ENCODE measurements at regions not wholly inside any gene's neighbourhood (a gene's known extent, or its start where the extent isn't known, plus 50 kb on each side); places are given as distances from the start of the nearest gene placed in this dataset.

GRCh38 chr14:94924189-94924588 lies 154.3 kb upstream of the GSC start:
- DNase-seq (ENCODE audit: low read depth), result no peak

GRCh38 chr14:94923786-94924185 lies 153.9 kb upstream of the GSC start:
- DNase-seq (ENCODE audit: low read depth), result no peak

GRCh38 chr14:94922595-94923239 lies 152.8 kb upstream of the GSC start:
- no peak for DNase-seq (ENCODE audit: low read depth)

GRCh38 chr14:94921882-94922585 lies 152.1 kb upstream of the GSC start:
- DNase-seq (ENCODE audit: low read depth), result no peak

GRCh38 chr14:94921456-94921855 lies 151.5 kb upstream of the GSC start:
- no peak for DNase-seq (ENCODE audit: low read depth)

GRCh38 chr14:94919896-94920295 lies 150.0 kb upstream of the GSC start:
- no peak for DNase-seq (ENCODE audit: low read depth)

- DNase-seq (ENCODE audit: low read depth), result peak; percentile 65
Observed at GRCh38 chr14:94918896-94919295, 149.0 kb upstream of the GSC start.

GRCh38 chr14:94917041-94917600 lies 147.2 kb upstream of the GSC start:
- DNase-seq (ENCODE audit: low read depth), result no peak

- no peak for DNase-seq (ENCODE audit: low read depth)
Observed at GRCh38 chr14:94914191-94914590, 144.3 kb upstream of the GSC start.

GRCh38 chr14:94907626-94908261 lies 137.8 kb upstream of the GSC start:
- peak; percentile 15 for DNase-seq (ENCODE audit: low read depth)

GRCh38 chr14:94906991-94907587 lies 137.2 kb upstream of the GSC start:
- DNase-seq (ENCODE audit: low read depth), result no peak

- DNase-seq (ENCODE audit: low read depth), result no peak
Observed at GRCh38 chr14:94906577-94906976, 136.7 kb upstream of the GSC start.

- peak; percentile 16 for DNase-seq (ENCODE audit: low read depth)
Observed at GRCh38 chr14:94904636-94905035, 134.7 kb upstream of the GSC start.

- DNase-seq (ENCODE audit: low read depth), result no peak
Observed at GRCh38 chr14:94903883-94904282, 134.0 kb upstream of the GSC start.

GRCh38 chr14:94903338-94903737 lies 133.4 kb upstream of the GSC start:
- no peak for DNase-seq (ENCODE audit: low read depth)

GRCh38 chr14:94897561-94897960 lies 127.6 kb upstream of the GSC start:
- no peak for DNase-seq (ENCODE audit: low read depth)

GRCh38 chr14:94897082-94897481 lies 127.2 kb upstream of the GSC start:
- peak; percentile 70 for DNase-seq (ENCODE audit: low read depth)

GRCh38 chr14:94893411-94894160 lies 123.7 kb upstream of the GSC start:
- no peak for DNase-seq (ENCODE audit: low read depth)

- DNase-seq (ENCODE audit: low read depth), result no peak
Observed at GRCh38 chr14:94890785-94891184, 120.9 kb upstream of the GSC start.

- no peak for DNase-seq (ENCODE audit: low read depth)
Observed at GRCh38 chr14:94889520-94890312, 119.8 kb upstream of the GSC start.

GRCh38 chr14:94888121-94888520 lies 118.2 kb upstream of the GSC start:
- DNase-seq (ENCODE audit: low read depth), result no peak
